Panc1 (cell line): ENCODE measurements at regions not wholly inside any gene's neighbourhood (a gene's known extent, or its start where the extent isn't known, plus 50 kb on each side); places are given as distances from the start of the nearest gene placed in this dataset.

Experiments used
- ATAC-seq: fragments of 200-7000 bp; cut with Tn5 transposase; 2 replicates; pipeline ENCODE4 v1.9.1; 2020; ENCODE audit warnings: mild to moderate bottlenecking, moderate library complexity
- BruUV-seq: library from RNA; stranded (reverse); fragments of 400-500 nt; replicated peaks from 2 replicates; lab custom pipeline; 2021; lab: Mats Ljungman, UMichigan
- CTCF ChIA-PET: fragments of 300-600 bp; sonication (Branson Sonifier 250); formaldehyde crosslinking; loops from one replicate; lab custom pipeline; 2022; ENCODE audit warnings: antibody characterized with exemption; lab: Charles Lee
- POLR2A ChIA-PET: fragments of 300-600 bp; sonication (Branson Sonifier 250); formaldehyde crosslinking; loops from one replicate; lab custom pipeline; 2022; ENCODE audit warnings: antibody characterized with exemption; lab: Charles Lee
- DNase-seq: peaks from one replicate; pipeline ENCODE4 v3.0.0-alpha.2; 2010; ENCODE audit warnings: low read depth, low spot score
- H3K27ac ChIP-seq: 2 replicates; pipeline ENCODE4 v1.5.1; 2011; ENCODE audit warnings: mild to moderate bottlenecking, low read length, inconsistent platforms
- H3K27me3 ChIP-seq: fragments of 200-500 bp; sonication (Bioruptor generic); 2 replicates; pipeline ENCODE4 v1.6.0; 2014; ENCODE audit warnings: low read length, inconsistent platforms; ENCODE audit not compliant: control insufficient read depth, insufficient read depth
- H3K36me3 ChIP-seq: fragments of 200-500 bp; sonication (Bioruptor generic); 2 replicates; pipeline ENCODE4 v1.5.1; 2014; ENCODE audit warnings: inconsistent platforms, mild to moderate bottlenecking, low read length, moderate library complexity; ENCODE audit not compliant: control insufficient read depth, insufficient read depth
- H3K4me1 ChIP-seq: 2 replicates; pipeline ENCODE4 v1.5.1; 2011; ENCODE audit warnings: inconsistent platforms, mild to moderate bottlenecking, low read length, moderate library complexity; ENCODE audit not compliant: control insufficient read depth, insufficient read depth
- H3K4me3 ChIP-seq, 2 experiments: 2 replicates each; pipeline ENCODE4 v1.5.1; 2011 to 2012; ENCODE audit warnings: low read depth in 2 of 2, low read length in 2 of 2, mild to moderate bottlenecking in 2 of 2, inconsistent platforms in 1 of 2, moderate library complexity in 1 of 2
- H3K9me3 ChIP-seq: fragments of 200-500 bp; sonication (Bioruptor generic); 2 replicates; pipeline ENCODE4 v1.5.1; 2014; ENCODE audit warnings: low read depth, mild to moderate bottlenecking, inconsistent platforms, low read length, moderate library complexity; ENCODE audit not compliant: control insufficient read depth, insufficient read depth
- POLR2AphosphoS5 ChIP-seq: IDR thresholded peaks from 2 replicates; pipeline ENCODE4 v1.6.1; 2012; ENCODE audit warnings: mild to moderate bottlenecking, low read depth, low read length, moderate library complexity
- SIN3A ChIP-seq: IDR thresholded peaks from 2 replicates; pipeline ENCODE4 v1.6.1; 2012; ENCODE audit warnings: low read depth, mild to moderate bottlenecking, low read length, moderate library complexity, borderline replicate concordance; ENCODE audit not compliant: insufficient read depth
- TCF7L2 ChIP-seq: IDR thresholded peaks from 2 replicates; pipeline ENCODE4 v1.6.1; 2011; ENCODE audit warnings: mild to moderate bottlenecking, low read depth, low read length, inconsistent platforms
- in situ Hi-C: cut with HindIII; loops from 2 replicates; pipeline ENCODE4 v1.10.0; 2016; ENCODE audit warnings: low sequenced_read_pairs, low pct_unique_long_range_greater_than_20kb
- intact Hi-C: fragments of 100-400 bp; cut with micrococcal nuclease; formaldehyde crosslinking; loops from one replicate; pipeline ENCODE4 v1.10.0; 2022; ENCODE audit not compliant: unreplicated experiment
- TF ChIP-seq, protein P1 (sequence below): fragments of 450-650 bp; IDR thresholded peaks from 2 replicates; pipeline ENCODE4 v1.5.1; 2017; ENCODE audit warnings: mild to moderate bottlenecking
- TF ChIP-seq, protein P2 (sequence below), 2 experiments: IDR thresholded peaks; 2 replicates each; pipeline ENCODE4 v1.6.1; 2011 to 2012; ENCODE audit warnings: low read depth in 2 of 2, control low read depth in 1 of 2, low read length in 1 of 2, mild to moderate bottlenecking in 1 of 2, moderate library complexity in 1 of 2; ENCODE audit not compliant: insufficient read depth in 1 of 2

DNA sequence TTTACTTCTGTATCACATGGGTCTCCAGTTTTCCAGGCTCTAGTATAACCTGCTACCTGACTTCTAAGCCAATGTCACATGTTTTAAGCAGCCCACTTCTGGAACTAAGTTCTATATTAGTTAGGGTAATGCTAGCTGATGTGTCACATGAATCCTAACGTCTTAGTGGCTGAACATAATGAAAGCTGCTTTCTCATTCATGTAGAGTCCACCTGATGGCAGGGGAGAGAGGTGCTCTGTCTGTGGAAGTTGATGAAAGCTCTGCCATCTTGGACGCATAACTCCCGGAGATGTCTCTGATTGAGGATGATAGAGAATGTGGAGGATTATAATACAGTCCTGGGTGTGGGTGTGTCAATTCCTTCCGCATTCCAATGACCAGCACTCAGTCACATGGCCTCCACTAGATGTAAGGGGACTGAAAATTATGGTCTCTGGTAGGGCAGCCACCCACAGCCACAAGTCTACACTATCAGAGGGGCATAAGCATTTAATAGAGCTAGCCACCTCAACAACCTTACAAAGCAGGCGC lies 234.4 kb upstream of the CRY1 start:
- Histone ChIP-seq H3K4me1 (no peaks in the 10 kb centered on the region), H3K9me3 (no peaks in the 10 kb centered on the region), H3K27ac (no peak overlapping the region), H3K36me3 (no peaks in the 10 kb centered on the region), H3K27me3 (peaks cover 12% of the 10 kb centered on the region), H3K4me3 (no peak overlapping the region)
- intact Hi-C loops = no loop called here
- ChIA-PET POLR2A (no interaction called here), CTCF (no interaction called here)
- DNase-seq (no peak), ATAC-seq (no peak)
- in situ Hi-C loops = no loop called here
- BruUV-seq = no TSS peak
- TF ChIP-seq TCF7L2 = no peak

DNA sequence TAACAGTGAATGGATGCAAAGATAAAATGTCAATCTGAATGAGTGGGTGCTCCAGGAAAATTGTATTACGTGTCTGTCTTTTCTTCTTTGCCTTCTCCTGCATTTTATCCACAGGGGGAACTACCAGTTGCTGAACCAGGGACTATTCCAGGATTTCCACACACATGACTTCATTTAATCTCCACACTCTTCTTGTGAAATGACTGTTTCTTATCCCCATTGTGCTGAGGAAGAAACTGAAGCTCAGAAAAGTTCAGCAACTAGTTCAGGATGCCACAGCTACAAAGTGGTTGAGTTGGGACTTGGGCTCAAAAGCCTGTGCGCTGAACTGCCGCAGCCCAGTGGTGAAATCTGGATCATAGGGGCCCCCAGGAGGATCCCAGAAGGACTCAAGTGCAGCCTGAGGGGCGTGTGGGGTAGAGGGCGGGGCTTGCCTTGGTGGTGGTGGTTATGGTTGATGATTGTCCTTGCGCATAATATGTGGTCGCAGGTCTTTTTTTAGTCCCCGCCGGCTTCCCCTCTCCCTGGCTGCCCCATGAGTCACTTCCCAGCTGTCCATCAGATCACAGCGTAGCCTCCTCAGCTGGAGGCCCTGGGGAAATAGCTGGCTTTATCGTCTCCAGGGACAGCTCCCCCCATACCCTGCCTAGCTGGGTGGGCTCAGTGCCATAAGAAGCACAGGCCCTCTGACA lies 235.2 kb upstream of the CRY1 start:
- H3K27me3 ChIP-seq = peaks cover 9% of the 10 kb centered on the region
- no peak for ATAC-seq
- no peak overlapping the region for H3K27ac ChIP-seq
- intact Hi-C loops (no loop called here), in situ Hi-C loops (no loop called here)
- H3K4me3 ChIP-seq = no peak overlapping the region
- no peaks in the 10 kb centered on the region for H3K36me3 ChIP-seq
- ChIA-PET POLR2A (interaction anchor here (0.6 kb wide), 1 partner anchor 223 kb away, joined by 5 read pairs; no protein-coding TSS in a partner anchor), CTCF (no interaction called here)
- no peaks in the 10 kb centered on the region for H3K4me1 ChIP-seq
- no TSS peak for BruUV-seq
- TF ChIP-seq SIN3A = no peak
- TF ChIP-seq, protein P1, sequence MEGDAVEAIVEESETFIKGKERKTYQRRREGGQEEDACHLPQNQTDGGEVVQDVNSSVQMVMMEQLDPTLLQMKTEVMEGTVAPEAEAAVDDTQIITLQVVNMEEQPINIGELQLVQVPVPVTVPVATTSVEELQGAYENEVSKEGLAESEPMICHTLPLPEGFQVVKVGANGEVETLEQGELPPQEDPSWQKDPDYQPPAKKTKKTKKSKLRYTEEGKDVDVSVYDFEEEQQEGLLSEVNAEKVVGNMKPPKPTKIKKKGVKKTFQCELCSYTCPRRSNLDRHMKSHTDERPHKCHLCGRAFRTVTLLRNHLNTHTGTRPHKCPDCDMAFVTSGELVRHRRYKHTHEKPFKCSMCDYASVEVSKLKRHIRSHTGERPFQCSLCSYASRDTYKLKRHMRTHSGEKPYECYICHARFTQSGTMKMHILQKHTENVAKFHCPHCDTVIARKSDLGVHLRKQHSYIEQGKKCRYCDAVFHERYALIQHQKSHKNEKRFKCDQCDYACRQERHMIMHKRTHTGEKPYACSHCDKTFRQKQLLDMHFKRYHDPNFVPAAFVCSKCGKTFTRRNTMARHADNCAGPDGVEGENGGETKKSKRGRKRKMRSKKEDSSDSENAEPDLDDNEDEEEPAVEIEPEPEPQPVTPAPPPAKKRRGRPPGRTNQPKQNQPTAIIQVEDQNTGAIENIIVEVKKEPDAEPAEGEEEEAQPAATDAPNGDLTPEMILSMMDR = no peak
- TF ChIP-seq TCF7L2 = no peak
- TF ChIP-seq, protein P2, sequence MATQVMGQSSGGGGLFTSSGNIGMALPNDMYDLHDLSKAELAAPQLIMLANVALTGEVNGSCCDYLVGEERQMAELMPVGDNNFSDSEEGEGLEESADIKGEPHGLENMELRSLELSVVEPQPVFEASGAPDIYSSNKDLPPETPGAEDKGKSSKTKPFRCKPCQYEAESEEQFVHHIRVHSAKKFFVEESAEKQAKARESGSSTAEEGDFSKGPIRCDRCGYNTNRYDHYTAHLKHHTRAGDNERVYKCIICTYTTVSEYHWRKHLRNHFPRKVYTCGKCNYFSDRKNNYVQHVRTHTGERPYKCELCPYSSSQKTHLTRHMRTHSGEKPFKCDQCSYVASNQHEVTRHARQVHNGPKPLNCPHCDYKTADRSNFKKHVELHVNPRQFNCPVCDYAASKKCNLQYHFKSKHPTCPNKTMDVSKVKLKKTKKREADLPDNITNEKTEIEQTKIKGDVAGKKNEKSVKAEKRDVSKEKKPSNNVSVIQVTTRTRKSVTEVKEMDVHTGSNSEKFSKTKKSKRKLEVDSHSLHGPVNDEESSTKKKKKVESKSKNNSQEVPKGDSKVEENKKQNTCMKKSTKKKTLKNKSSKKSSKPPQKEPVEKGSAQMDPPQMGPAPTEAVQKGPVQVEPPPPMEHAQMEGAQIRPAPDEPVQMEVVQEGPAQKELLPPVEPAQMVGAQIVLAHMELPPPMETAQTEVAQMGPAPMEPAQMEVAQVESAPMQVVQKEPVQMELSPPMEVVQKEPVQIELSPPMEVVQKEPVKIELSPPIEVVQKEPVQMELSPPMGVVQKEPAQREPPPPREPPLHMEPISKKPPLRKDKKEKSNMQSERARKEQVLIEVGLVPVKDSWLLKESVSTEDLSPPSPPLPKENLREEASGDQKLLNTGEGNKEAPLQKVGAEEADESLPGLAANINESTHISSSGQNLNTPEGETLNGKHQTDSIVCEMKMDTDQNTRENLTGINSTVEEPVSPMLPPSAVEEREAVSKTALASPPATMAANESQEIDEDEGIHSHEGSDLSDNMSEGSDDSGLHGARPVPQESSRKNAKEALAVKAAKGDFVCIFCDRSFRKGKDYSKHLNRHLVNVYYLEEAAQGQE (IDR thresholded peaks at IDR 0.05; ENCODE audit: insufficient read depth in 1 of 2, low read depth in 2 of 2, low read length in 1 of 2) = no peak
- no peak for TF ChIP-seq POLR2AphosphoS5
- H3K9me3 ChIP-seq = no peaks in the 10 kb centered on the region
- DNase-seq = no peak
